ENCODE measurements at regions not wholly inside any gene's neighbourhood (a gene's known extent, or its start where the extent isn't known, plus 50 kb on each side); places are given as distances from the start of the nearest gene placed in this dataset.

- in situ Hi-C loops (cut with MboI; ENCODE audit: low sequenced_read_pairs in 4 of 4) (no loop called here), intact Hi-C loops (cut with DNase I; ENCODE audit: low total_unique reads) (no loop called here)
- no peaks in the 10 kb centered on the region for H3K4me1 ChIP-seq
- no peaks in the 10 kb centered on the region for H3K36me3 ChIP-seq
- no peak overlapping the region for H3K4me3 ChIP-seq
- no peaks in the 10 kb centered on the region for H3K27me3 ChIP-seq
- DNase-seq = no peak
- no peaks in the 10 kb centered on the region for H3K9me3 ChIP-seq
- no peak overlapping the region for H3K27ac ChIP-seq
- ATAC-seq = no peak
- no peak for TF ChIP-seq CTCF (IDR thresholded peaks at IDR 0.05 in 4 of 5, conservative IDR thresholded peaks at IDR 0.05 in 1 of 5)
- TF ChIP-seq POLR2A (IDR thresholded peaks at IDR 0.05) = no peak
Observed at GRCh38 chr2:51760441-51760840, 728.5 kb upstream of the NRXN1 start.

DNA sequence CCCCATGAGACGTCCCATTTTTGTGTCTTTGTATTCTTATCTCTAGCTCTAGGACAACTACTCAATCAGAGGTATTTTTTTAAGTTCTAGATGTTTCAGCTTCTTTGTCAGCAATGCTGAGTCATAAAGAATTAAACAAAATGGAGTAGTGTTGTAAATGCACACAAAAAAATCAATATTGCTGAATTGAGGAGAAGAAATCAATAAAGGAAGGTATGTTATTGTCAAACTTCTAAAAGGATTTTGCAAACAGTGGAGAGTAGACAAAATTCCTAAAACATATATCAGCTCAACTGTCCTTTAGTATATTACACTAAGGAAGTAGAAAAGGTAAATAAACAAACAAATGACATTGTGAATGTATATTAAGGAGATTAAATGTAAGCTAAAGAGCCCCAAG is 726.1 kb upstream of the NRXN1 start:
- no peak overlapping the region for H3K4me3 ChIP-seq
- H3K9me3 ChIP-seq = no peaks in the 10 kb centered on the region
- no peak overlapping the region for H3K27ac ChIP-seq
- intact Hi-C loops (cut with DNase I; ENCODE audit: low total_unique reads) = no loop called here
- H3K36me3 ChIP-seq = no peaks in the 10 kb centered on the region
- in situ Hi-C loops (cut with MboI; ENCODE audit: low sequenced_read_pairs in 4 of 4) = no loop called here
- no peaks in the 10 kb centered on the region for H3K4me1 ChIP-seq
- no peak for ATAC-seq
- DNase-seq = no peak
- no peaks in the 10 kb centered on the region for H3K27me3 ChIP-seq
- no peak for TF ChIP-seq CTCF (IDR thresholded peaks at IDR 0.05 in 4 of 5, conservative IDR thresholded peaks at IDR 0.05 in 1 of 5)
- TF ChIP-seq POLR2A (IDR thresholded peaks at IDR 0.05) = no peak

- DNase-seq (no peak), ATAC-seq (no peak)
- Histone ChIP-seq H3K4me3 (no peak overlapping the region), H3K27ac (no peak overlapping the region), H3K27me3 (no peaks in the 10 kb centered on the region), H3K4me1 (no peaks in the 10 kb centered on the region), H3K36me3 (no peaks in the 10 kb centered on the region), H3K9me3 (no peaks in the 10 kb centered on the region)
- no peak for TF ChIP-seq CTCF (IDR thresholded peaks at IDR 0.05 in 4 of 5, conservative IDR thresholded peaks at IDR 0.05 in 1 of 5)
- no peak for TF ChIP-seq POLR2A (IDR thresholded peaks at IDR 0.05)
- in situ Hi-C loops (cut with MboI; ENCODE audit: low sequenced_read_pairs in 4 of 4) = no loop called here
- intact Hi-C loops (cut with DNase I; ENCODE audit: low total_unique reads) = no loop called here
Observed at GRCh38 chr2:51734115-51734514, 702.2 kb upstream of the NRXN1 start.

- no peak for ATAC-seq
- in situ Hi-C loops (cut with MboI; ENCODE audit: low sequenced_read_pairs in 4 of 4) = no loop called here
- Histone ChIP-seq H3K4me1 (no peaks in the 10 kb centered on the region), H3K27ac (no peak overlapping the region), H3K4me3 (no peak overlapping the region), H3K27me3 (no peaks in the 10 kb centered on the region), H3K9me3 (no peaks in the 10 kb centered on the region), H3K36me3 (no peaks in the 10 kb centered on the region)
- TF ChIP-seq CTCF (IDR thresholded peaks at IDR 0.05 in 4 of 5, conservative IDR thresholded peaks at IDR 0.05 in 1 of 5) (no peak), POLR2A (IDR thresholded peaks at IDR 0.05) (no peak)
- no peak for DNase-seq
- intact Hi-C loops (cut with DNase I; ENCODE audit: low total_unique reads) = no loop called here
Observed at GRCh38 chr2:51723691-51724090, 691.8 kb upstream of the NRXN1 start.

- intact Hi-C loops (cut with DNase I; ENCODE audit: low total_unique reads) (no loop called here), in situ Hi-C loops (cut with MboI; ENCODE audit: low sequenced_read_pairs in 4 of 4) (no loop called here)
- Histone ChIP-seq H3K27me3 (no peaks in the 10 kb centered on the region), H3K4me3 (no peak overlapping the region), H3K4me1 (no peaks in the 10 kb centered on the region), H3K36me3 (no peaks in the 10 kb centered on the region), H3K9me3 (no peaks in the 10 kb centered on the region), H3K27ac (no peak overlapping the region)
- ATAC-seq (no peak), DNase-seq (no peak)
- TF ChIP-seq POLR2A (IDR thresholded peaks at IDR 0.05) (no peak), CTCF (IDR thresholded peaks at IDR 0.05 in 4 of 5, conservative IDR thresholded peaks at IDR 0.05 in 1 of 5) (no peak)
Observed at GRCh38 chr2:51722311-51722710, 690.4 kb upstream of the NRXN1 start.

Measured in gastrocnemius medialis (tissue), 4 donors.